Esophagus squamous epithelium (tissue), 4 donors: ENCODE measurements at regions not wholly inside any gene's neighbourhood (a gene's known extent, or its start where the extent isn't known, plus 50 kb on each side); places are given as distances from the start of the nearest gene placed in this dataset.

Source experiments
- CTCF ChIP-seq, 6 experiments: fragments of 450-650 bp in 4 of 6; fragments of 200-600 bp in 2 of 6; sonication (generic) in 2 of 6; IDR thresholded peaks; one replicate each; pipeline ENCODE4 v1.5.1; 2016 to 2019; ENCODE audit warnings: antibody characterized with exemption in 6 of 6, mild to moderate bottlenecking in 4 of 6, moderate library complexity in 4 of 6
- POLR2A ChIP-seq, 4 donors: fragments of 450-650 bp; IDR thresholded peaks; one replicate each; pipeline ENCODE4 v1.6.1; 2017; ENCODE audit warnings: antibody characterized with exemption in 4 of 4, mild to moderate bottlenecking in 4 of 4, moderate library complexity in 3 of 4

- TF ChIP-seq CTCF (IDR thresholded peaks at IDR 0.05): no peak
- no peak for TF ChIP-seq POLR2A (IDR thresholded peaks at IDR 0.05)
Measured at GRCh38 chr3:144429719-144430121, 458.1 kb downstream of the DIPK2A start.
